Testis (tissue), 2 donors: ENCODE measurements at regions not wholly inside any gene's neighbourhood (a gene's known extent, or its start where the extent isn't known, plus 50 kb on each side); places are given as distances from the start of the nearest gene placed in this dataset.

Experiments used
- DNase-seq: peaks from one replicate; pipeline ENCODE4 v3.0.0-alpha.2; 2019
- H3K27ac ChIP-seq, 2 donors: fragments of 200-600 bp; sonication (generic); one replicate each; pipeline ENCODE4 v1.5.1; 2019
- H3K27me3 ChIP-seq: fragments of 200-600 bp; sonication (generic); one replicate; pipeline ENCODE4 v1.5.1; 2019
- H3K36me3 ChIP-seq: fragments of 200-600 bp; sonication (generic); one replicate; pipeline ENCODE4 v1.5.1; 2017; ENCODE audit warnings: low read depth; ENCODE audit errors: missing control alignments
- H3K4me1 ChIP-seq: fragments of 200-600 bp; sonication (generic); one replicate; pipeline ENCODE4 v1.5.1; 2019
- H3K4me3 ChIP-seq, 2 donors: fragments of 200-600 bp; sonication (generic); one replicate each; pipeline ENCODE4 v1.5.1; 2017 to 2019
- H3K9me3 ChIP-seq: fragments of 200-600 bp; sonication (generic); one replicate; pipeline ENCODE4 v1.5.1; 2017
- POLR2A ChIP-seq: fragments of 450-650 bp; IDR thresholded peaks from one replicate; pipeline ENCODE4 v1.6.1; 2017; ENCODE audit warnings: antibody characterized with exemption, mild to moderate bottlenecking, moderate library complexity
- WGBS, 2 donors: methylation state at CpG; one replicate each; pipeline ENCODE4 v1.1.5; 2018; 5-methylcytosine and 5-hydroxymethylcytosine counted together
- intact Hi-C: fragments of 100-400 bp; cut with DNase I; formaldehyde crosslinking; loops from one replicate; pipeline ENCODE4 v1.15.1; 2023; ENCODE audit warnings: low total_unique reads
- TF ChIP-seq, protein P1 (sequence below), 3 experiments: fragments of 450-650 bp in 2 of 3; fragments of 200-600 bp in 1 of 3; sonication (generic) in 1 of 3; IDR thresholded peaks; one replicate each; pipeline ENCODE4 v1.5.1; 2016 to 2019; ENCODE audit warnings: antibody characterized with exemption in 3 of 3, mild to moderate bottlenecking in 2 of 3, moderate library complexity in 1 of 3

- intact Hi-C loops, result no loop called here
- DNase-seq, result no peak
- TF ChIP-seq, protein P1, sequence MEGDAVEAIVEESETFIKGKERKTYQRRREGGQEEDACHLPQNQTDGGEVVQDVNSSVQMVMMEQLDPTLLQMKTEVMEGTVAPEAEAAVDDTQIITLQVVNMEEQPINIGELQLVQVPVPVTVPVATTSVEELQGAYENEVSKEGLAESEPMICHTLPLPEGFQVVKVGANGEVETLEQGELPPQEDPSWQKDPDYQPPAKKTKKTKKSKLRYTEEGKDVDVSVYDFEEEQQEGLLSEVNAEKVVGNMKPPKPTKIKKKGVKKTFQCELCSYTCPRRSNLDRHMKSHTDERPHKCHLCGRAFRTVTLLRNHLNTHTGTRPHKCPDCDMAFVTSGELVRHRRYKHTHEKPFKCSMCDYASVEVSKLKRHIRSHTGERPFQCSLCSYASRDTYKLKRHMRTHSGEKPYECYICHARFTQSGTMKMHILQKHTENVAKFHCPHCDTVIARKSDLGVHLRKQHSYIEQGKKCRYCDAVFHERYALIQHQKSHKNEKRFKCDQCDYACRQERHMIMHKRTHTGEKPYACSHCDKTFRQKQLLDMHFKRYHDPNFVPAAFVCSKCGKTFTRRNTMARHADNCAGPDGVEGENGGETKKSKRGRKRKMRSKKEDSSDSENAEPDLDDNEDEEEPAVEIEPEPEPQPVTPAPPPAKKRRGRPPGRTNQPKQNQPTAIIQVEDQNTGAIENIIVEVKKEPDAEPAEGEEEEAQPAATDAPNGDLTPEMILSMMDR (IDR thresholded peaks at IDR 0.05), result no peak
- no peak for TF ChIP-seq POLR2A
Measured at GRCh38 chr10:25101461-25102146, 73.2 kb upstream of the GPR158 start.

DNA sequence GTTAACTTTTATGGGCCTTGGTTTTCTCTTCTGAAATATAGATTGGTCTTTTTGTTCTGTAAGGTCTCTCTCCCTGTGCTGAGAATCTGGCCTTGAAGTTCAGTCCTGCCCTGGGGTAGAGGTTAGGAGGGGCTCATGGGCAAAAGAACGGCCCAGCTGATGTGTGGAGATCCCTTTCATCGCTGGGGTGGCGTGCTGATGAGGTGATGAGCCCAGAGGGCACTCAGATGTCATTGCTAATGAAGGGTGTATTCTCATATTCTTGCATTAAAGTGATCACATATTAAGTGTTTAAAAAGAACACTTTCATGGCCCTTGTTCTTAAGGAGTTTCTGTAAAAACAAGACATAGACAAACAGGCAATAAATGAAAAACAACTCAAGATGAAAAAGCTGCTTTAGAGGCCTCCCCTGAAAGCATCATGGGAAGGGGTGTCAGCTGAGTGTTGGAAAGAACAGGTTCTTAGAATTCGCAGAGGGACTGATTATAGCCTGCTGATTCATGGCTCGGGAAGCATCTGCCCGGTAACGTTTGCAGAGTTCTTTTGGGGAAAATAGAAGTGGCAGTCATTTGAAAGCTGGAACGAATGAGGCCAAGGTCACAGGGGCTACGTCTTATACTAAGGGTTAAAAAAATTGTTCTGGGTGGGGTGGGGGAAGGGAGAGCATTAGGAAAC is 72.5 kb upstream of the GPR158 start:
- TF ChIP-seq, protein P1 (IDR thresholded peaks at IDR 0.05), result no peak
- no peak for TF ChIP-seq POLR2A
- Histone ChIP-seq H3K27ac (no peak overlapping the region), H3K9me3 (no peaks in the 10 kb centered on the region), H3K27me3 (no peaks in the 10 kb centered on the region), H3K36me3 (no peaks in the 10 kb centered on the region), H3K4me3 (no peak overlapping the region), H3K4me1 (no peaks in the 10 kb centered on the region)
- 66 to 68% methylated on average over 9 of the region's 9 CpGs for WGBS, 2 donors
- no peak for DNase-seq
- intact Hi-C loops, result no loop called here

More at GRCh38 chr10:25101461-25102146, 73.2 kb upstream of the GPR158 start:
- no peaks in the 10 kb centered on the region for H3K9me3 ChIP-seq
- no peaks in the 10 kb centered on the region for H3K36me3 ChIP-seq
- 63 to 72% methylated on average over 1 of the region's 1 CpG for WGBS, 2 donors
- H3K27ac ChIP-seq, result no peak overlapping the region
- H3K4me1 ChIP-seq, result no peaks in the 10 kb centered on the region
- H3K4me3 ChIP-seq, result no peak overlapping the region
- no peaks in the 10 kb centered on the region for H3K27me3 ChIP-seq

DNA sequence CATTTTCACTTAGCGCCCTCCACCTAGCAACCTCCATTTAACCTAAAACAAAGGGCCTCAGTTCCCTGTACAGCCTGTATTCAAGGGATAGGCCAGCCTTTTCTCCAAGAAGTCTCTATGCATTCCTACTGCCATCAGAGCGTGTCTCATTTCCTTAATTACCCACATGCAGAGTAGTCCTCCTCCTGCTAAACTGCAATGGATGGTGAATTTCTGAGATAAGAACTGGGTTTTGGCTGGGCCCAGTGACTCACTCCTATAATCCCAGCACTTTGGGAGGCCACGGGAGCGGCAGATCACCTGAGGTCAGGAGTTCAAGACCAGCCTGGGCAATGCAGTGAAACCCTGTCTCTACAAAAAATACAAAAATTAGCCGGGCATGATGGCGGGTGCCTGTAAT is 71.1 kb upstream of the GPR158 start:
- H3K27ac ChIP-seq, result no peak overlapping the region
- H3K27me3 ChIP-seq, result no peaks in the 10 kb centered on the region
- no peak for TF ChIP-seq POLR2A
- TF ChIP-seq, protein P1 (IDR thresholded peaks at IDR 0.05), result no peak
- H3K4me3 ChIP-seq, result no peak overlapping the region
- 99 to 100% methylated on average over 6 of the region's 6 CpGs for WGBS, 2 donors
- no peaks in the 10 kb centered on the region for H3K9me3 ChIP-seq
- no peaks in the 10 kb centered on the region for H3K36me3 ChIP-seq
- intact Hi-C loops, result no loop called here
- no peaks in the 10 kb centered on the region for H3K4me1 ChIP-seq
- no peak for DNase-seq

GRCh38 chr10:25104441-25104840 is 70.4 kb upstream of the GPR158 start:
- no peaks in the 10 kb centered on the region for H3K4me1 ChIP-seq
- no peak for TF ChIP-seq POLR2A
- TF ChIP-seq, protein P1 (IDR thresholded peaks at IDR 0.05), result no peak
- intact Hi-C loops, result no loop called here
- H3K27ac ChIP-seq, result no peak overlapping the region
- H3K4me3 ChIP-seq, result no peak overlapping the region
- no peaks in the 10 kb centered on the region for H3K9me3 ChIP-seq
- no peaks in the 10 kb centered on the region for H3K27me3 ChIP-seq
- 78 to 90% methylated on average over 5 of the region's 5 CpGs for WGBS, 2 donors
- no peaks in the 10 kb centered on the region for H3K36me3 ChIP-seq
- no peak for DNase-seq
